Osteocyte (in vitro differentiated cells): ENCODE measurements at regions not wholly inside any gene's neighbourhood (a gene's known extent, or its start where the extent isn't known, plus 50 kb on each side); places are given as distances from the start of the nearest gene placed in this dataset.

Source experiments
- DNase-seq: peaks from one replicate; pipeline ENCODE4 v3.0.0; 2021; ENCODE audit warnings: mixed read lengths; ENCODE audit not compliant: unreplicated experiment; ENCODE audit errors: extremely low spot score
- H3K27ac Mint-ChIP-seq: one replicate; pipeline ENCODE4 v1.8.0; 2021; ENCODE audit warnings: mild to moderate bottlenecking, mixed read lengths; ENCODE audit not compliant: unreplicated experiment
- H3K27me3 Mint-ChIP-seq: one replicate; pipeline ENCODE4 v1.8.0; 2021; ENCODE audit warnings: mixed read lengths; ENCODE audit not compliant: unreplicated experiment
- H3K36me3 Mint-ChIP-seq: one replicate; pipeline ENCODE4 v1.8.0; 2021; ENCODE audit warnings: mixed read lengths; ENCODE audit not compliant: unreplicated experiment
- H3K4me1 Mint-ChIP-seq: one replicate; pipeline ENCODE4 v1.8.0; 2021; ENCODE audit warnings: mixed read lengths; ENCODE audit not compliant: unreplicated experiment
- H3K4me3 Mint-ChIP-seq: one replicate; pipeline ENCODE4 v1.8.0; 2021; ENCODE audit warnings: mild to moderate bottlenecking, moderate library complexity, mixed read lengths; ENCODE audit not compliant: unreplicated experiment
- H3K9me3 Mint-ChIP-seq: one replicate; pipeline ENCODE4 v1.8.0; 2021; ENCODE audit warnings: mixed read lengths; ENCODE audit not compliant: unreplicated experiment
- CTCF ChIP-seq: fragments of 200-600 bp; sonication (generic); IDR thresholded peaks from 2 replicates; pipeline ENCODE4 v1.5.0; 2021; ENCODE audit warnings: antibody characterized with exemption, mild to moderate bottlenecking, moderate library complexity

GRCh38 chr2:234344012-234344411, 152.9 kb downstream of the ARL4C start:
- no peak for DNase-seq

DNA sequence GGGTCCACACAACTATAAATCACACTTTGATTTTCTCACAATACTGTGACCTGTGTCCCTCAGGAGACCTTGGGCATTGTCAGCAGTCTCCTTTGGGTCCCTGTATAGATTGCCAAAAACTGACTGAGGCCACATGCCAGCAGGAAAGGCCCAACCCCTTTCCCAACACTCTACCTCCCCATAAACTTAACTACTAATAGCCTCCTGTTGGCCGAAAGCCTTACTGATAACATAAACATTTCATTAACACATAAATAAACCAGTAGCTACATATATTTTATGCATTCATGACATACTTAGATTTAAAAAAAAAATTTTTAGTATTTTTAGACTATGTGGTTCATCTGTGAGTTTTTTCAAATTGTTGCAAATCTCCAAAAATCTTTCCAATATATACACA, 153.5 kb downstream of the ARL4C start:
- TF ChIP-seq CTCF = no peak
- Mint-ChIP-seq H3K27ac (no peak overlapping the region), H3K9me3 (no peaks in the 10 kb centered on the region), H3K27me3 (no peaks in the 10 kb centered on the region), H3K4me3 (no peak overlapping the region), H3K36me3 (no peaks in the 10 kb centered on the region), H3K4me1 (no peaks in the 10 kb centered on the region)
- no peak for DNase-seq

More at GRCh38 chr2:234344012-234344411, 152.9 kb downstream of the ARL4C start:
- Mint-ChIP-seq H3K27ac (no peak overlapping the region), H3K27me3 (no peaks in the 10 kb centered on the region), H3K9me3 (no peaks in the 10 kb centered on the region), H3K36me3 (no peaks in the 10 kb centered on the region), H3K4me1 (no peaks in the 10 kb centered on the region), H3K4me3 (no peak overlapping the region)
- no peak for TF ChIP-seq CTCF

- DNase-seq = no peak
- no peaks in the 10 kb centered on the region for H3K36me3 Mint-ChIP-seq
- H3K4me3 Mint-ChIP-seq = no peak overlapping the region
- H3K9me3 Mint-ChIP-seq = no peaks in the 10 kb centered on the region
- no peaks in the 10 kb centered on the region for H3K4me1 Mint-ChIP-seq
- TF ChIP-seq CTCF = no peak
- H3K27me3 Mint-ChIP-seq = no peaks in the 10 kb centered on the region
- no peak overlapping the region for H3K27ac Mint-ChIP-seq
Observed at GRCh38 chr2:234341306-234341985, 155.4 kb downstream of the ARL4C start.

GRCh38 chr2:234339501-234339900, 157.4 kb downstream of the ARL4C start:
- no peaks in the 10 kb centered on the region for H3K36me3 Mint-ChIP-seq
- DNase-seq = no peak
- H3K27me3 Mint-ChIP-seq = no peaks in the 10 kb centered on the region
- H3K4me1 Mint-ChIP-seq = no peaks in the 10 kb centered on the region
- no peak for TF ChIP-seq CTCF
- H3K9me3 Mint-ChIP-seq = no peaks in the 10 kb centered on the region
- H3K27ac Mint-ChIP-seq = no peak overlapping the region
- H3K4me3 Mint-ChIP-seq = no peak overlapping the region

DNA sequence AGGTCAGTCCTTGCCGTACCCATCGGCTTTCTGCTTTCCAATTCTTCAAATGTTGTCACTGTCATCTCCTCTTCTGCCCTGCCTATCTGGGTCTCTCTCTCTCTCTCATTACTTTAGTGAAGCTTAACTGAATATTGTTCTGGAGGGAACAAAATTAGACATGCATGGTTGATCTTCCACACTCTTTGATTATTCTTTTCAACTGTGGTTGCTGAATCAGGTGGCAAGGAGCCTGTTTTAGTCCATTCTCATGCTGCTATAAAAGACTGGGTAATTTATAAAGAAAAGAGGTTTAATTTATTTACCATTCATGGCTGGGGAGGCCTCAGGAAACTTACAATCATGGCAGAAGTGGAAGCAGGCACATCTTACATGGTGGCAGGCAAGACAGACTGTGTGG, 157.9 kb downstream of the ARL4C start:
- no peaks in the 10 kb centered on the region for H3K27me3 Mint-ChIP-seq
- no peak for TF ChIP-seq CTCF
- DNase-seq = no peak
- no peaks in the 10 kb centered on the region for H3K9me3 Mint-ChIP-seq
- no peak overlapping the region for H3K4me3 Mint-ChIP-seq
- H3K36me3 Mint-ChIP-seq = no peaks in the 10 kb centered on the region
- H3K4me1 Mint-ChIP-seq = no peaks in the 10 kb centered on the region
- H3K27ac Mint-ChIP-seq = no peak overlapping the region
